CD4-positive, alpha-beta T cell (primary cell): ENCODE measurements at regions not wholly inside any gene's neighbourhood (a gene's known extent, or its start where the extent isn't known, plus 50 kb on each side); places are given as distances from the start of the nearest gene placed in this dataset.

Experiments used
- ATAC-seq: fragments of 200-7000 bp; cut with Tn5 transposase; one replicate; pipeline ENCODE4 v1.10.0; 2022; ENCODE audit warnings: mild to moderate bottlenecking; ENCODE audit not compliant: poor library complexity
- CTCF ChIA-PET: fragments of 350-600 bp; sonication (Branson Sonifier 250); formaldehyde crosslinking; loops from one replicate; lab custom pipeline; 2021; ENCODE audit warnings: antibody characterized with exemption, inconsistent platforms; lab: Charles Lee
- POLR2A ChIA-PET: fragments of 350-600 bp; sonication (Branson Sonifier 250); formaldehyde crosslinking; loops from one replicate; lab custom pipeline; 2021; ENCODE audit warnings: antibody characterized with exemption, inconsistent platforms; lab: Charles Lee
- DNase-seq, 14 experiments: peaks; one replicate each; pipeline ENCODE4 v3.0.0-alpha.2; 2013 to 2020; ENCODE audit warnings: mixed read lengths in 2 of 14
- H3K27ac ChIP-seq, 2 donors: one replicate each; pipeline versions ENCODE4 v1.5.1 to v1.7.0; 2013; ENCODE audit warnings: low read length in 2 of 2, low read depth in 1 of 2, mild to moderate bottlenecking in 1 of 2
- H3K27me3 ChIP-seq, 2 experiments: 1 replicate in 1 of 2; 2 replicates in 1 of 2; pipeline versions ENCODE4 v1.6.1 to v1.7.0; 2013; ENCODE audit warnings: low read length in 2 of 2, control low read depth in 1 of 2, mild to moderate bottlenecking in 1 of 2, moderate library complexity in 1 of 2; ENCODE audit not compliant: insufficient read depth in 2 of 2, control insufficient read depth in 1 of 2
- H3K36me3 ChIP-seq: one replicate; pipeline ENCODE4 v1.6.1; 2013; ENCODE audit warnings: low read length, control low read depth; ENCODE audit not compliant: insufficient read depth
- H3K4me1 ChIP-seq: one replicate; pipeline ENCODE4 v1.6.1; 2013; ENCODE audit warnings: low read length, control low read depth; ENCODE audit not compliant: insufficient read depth
- H3K4me3 ChIP-seq: one replicate; pipeline ENCODE4 v1.5.1; 2013; ENCODE audit warnings: mild to moderate bottlenecking, low read length, moderate library complexity
- H3K9me3 ChIP-seq, 2 experiments: 1 replicate in 1 of 2; 2 replicates in 1 of 2; pipeline versions ENCODE4 v1.6.1 to v1.7.0; 2013; ENCODE audit warnings: low read length in 2 of 2, mild to moderate bottlenecking in 2 of 2, control low read depth in 1 of 2, moderate library complexity in 1 of 2; ENCODE audit not compliant: control insufficient read depth in 1 of 2, insufficient read depth in 1 of 2
- H3K27ac Mint-ChIP-seq: one replicate; pipeline ENCODE4 v1.8.0; 2020; ENCODE audit warnings: mixed read lengths
- H3K27me3 Mint-ChIP-seq: one replicate; pipeline ENCODE4 v1.8.0; 2021; ENCODE audit warnings: mixed read lengths
- H3K36me3 Mint-ChIP-seq: one replicate; pipeline ENCODE4 v1.8.0; 2021; ENCODE audit warnings: low read depth, mixed read lengths
- H3K4me1 Mint-ChIP-seq: one replicate; pipeline ENCODE4 v1.8.0; 2021; ENCODE audit warnings: low read depth, mixed read lengths
- H3K4me3 Mint-ChIP-seq: one replicate; pipeline ENCODE4 v1.8.0; 2020; ENCODE audit warnings: mild to moderate bottlenecking, mixed read lengths
- H3K9me3 Mint-ChIP-seq: one replicate; pipeline ENCODE4 v1.8.0; 2020; ENCODE audit warnings: mixed read lengths
- CTCF ChIP-seq: fragments of 200-600 bp; IDR thresholded peaks from one replicate; pipeline ENCODE4 v1.8.0; 2022; ENCODE audit warnings: antibody characterized with exemption, mild to moderate bottlenecking
- intact Hi-C, 2 experiments: fragments of 100-400 bp; cut with DNase I in 1 of 2; cut with micrococcal nuclease in 1 of 2; formaldehyde crosslinking; loops; one replicate each; pipeline versions ENCODE4 v1.15.1 to v1.9.0; 2023 to 2025; cut with DNase I, micrococcal nuclease

GRCh38 chr15:68504681-68505170 is 72.8 kb upstream of the ITGA11 start:
- peaks cover 14% of the 10 kb centered on the region for H3K4me1 Mint-ChIP-seq
- no peaks in the 10 kb centered on the region for H3K27me3 Mint-ChIP-seq
- H3K9me3 Mint-ChIP-seq, result no peaks in the 10 kb centered on the region
- intact Hi-C loops, result no loop called here
- H3K9me3 ChIP-seq, result no peaks in the 10 kb centered on the region
- POLR2A ChIA-PET, result no interaction called here
- H3K4me3 ChIP-seq, result no peak overlapping the region
- H3K27ac Mint-ChIP-seq, result no peak overlapping the region
- no peak overlapping the region for H3K27ac ChIP-seq
- H3K4me3 Mint-ChIP-seq, result peak overlapping the region; percentile 78
- DNase-seq (no peak), ATAC-seq (no peak)
- H3K27me3 ChIP-seq, result peaks cover 0 to 6% of the 10 kb centered on the region in 2 experiments
- no peaks in the 10 kb centered on the region for H3K36me3 ChIP-seq
- CTCF ChIA-PET, result no interaction called here
- TF ChIP-seq CTCF, result no peak
- peaks cover 5% of the 10 kb centered on the region for H3K4me1 ChIP-seq
- no peaks in the 10 kb centered on the region for H3K36me3 Mint-ChIP-seq

DNA sequence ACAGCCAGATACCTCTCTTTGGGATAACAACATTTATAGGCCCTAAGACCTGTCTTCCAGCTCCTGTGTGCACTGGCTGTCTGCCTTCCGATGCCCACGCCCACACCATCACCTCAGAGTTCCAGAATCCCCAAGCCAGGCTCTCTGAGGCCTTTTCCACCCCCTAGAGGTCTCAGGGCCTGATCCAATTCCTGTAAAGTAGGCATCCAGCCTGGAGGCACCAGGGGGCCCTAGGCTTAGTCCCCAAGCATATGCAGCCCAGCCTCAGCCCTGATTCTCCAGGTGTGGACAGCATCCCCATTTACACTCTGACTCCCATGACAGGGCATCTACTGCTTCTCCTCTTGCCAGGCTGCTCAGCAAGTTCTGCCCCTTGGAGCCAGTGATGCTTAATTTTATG is 72.7 kb upstream of the CORO2B start:
- DNase-seq (no peak), ATAC-seq (no peak)
- no peak overlapping the region for H3K27ac Mint-ChIP-seq
- Histone ChIP-seq H3K27me3 (peaks cover 3% of the 10 kb centered on the region in 2 experiments), H3K9me3 (no peaks in the 10 kb centered on the region), H3K27ac (no peak overlapping the region), H3K4me1 (peaks cover 5% of the 10 kb centered on the region), H3K4me3 (no peak overlapping the region), H3K36me3 (no peaks in the 10 kb centered on the region)
- CTCF ChIA-PET, result no interaction called here
- H3K9me3 Mint-ChIP-seq, result no peaks in the 10 kb centered on the region
- POLR2A ChIA-PET, result no interaction called here
- no peak overlapping the region for H3K4me3 Mint-ChIP-seq
- no peaks in the 10 kb centered on the region for H3K27me3 Mint-ChIP-seq
- no peak for TF ChIP-seq CTCF
- intact Hi-C loops, result no loop called here
- H3K4me1 Mint-ChIP-seq, result peaks cover 14% of the 10 kb centered on the region
- H3K36me3 Mint-ChIP-seq, result no peaks in the 10 kb centered on the region

DNA sequence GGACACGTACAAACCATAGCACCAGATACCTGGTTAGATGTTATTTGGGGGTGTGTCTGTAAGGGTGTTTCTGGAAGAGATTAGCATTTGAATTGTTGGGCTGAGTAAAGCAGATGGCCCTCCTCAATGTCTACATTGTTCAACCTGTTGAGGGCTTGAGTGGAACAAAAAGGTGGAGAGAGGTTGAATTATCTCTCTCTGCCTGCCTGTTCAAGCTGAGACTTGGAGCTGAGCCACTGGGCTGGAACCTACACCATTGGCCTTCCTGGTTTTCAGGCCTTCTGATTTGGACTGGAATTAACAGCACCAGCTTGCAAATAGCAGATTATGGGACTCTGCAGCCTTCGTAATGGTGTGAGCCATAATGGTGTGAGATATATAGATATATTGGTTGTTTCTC is 71.3 kb upstream of the CORO2B start:
- no peaks in the 10 kb centered on the region for H3K9me3 Mint-ChIP-seq
- peaks cover 14% of the 10 kb centered on the region for H3K4me1 Mint-ChIP-seq
- intact Hi-C loops, result no loop called here
- H3K27ac Mint-ChIP-seq, result no peak overlapping the region
- H3K4me3 ChIP-seq, result no peak overlapping the region
- peaks cover 5% of the 10 kb centered on the region for H3K4me1 ChIP-seq
- H3K36me3 ChIP-seq, result no peaks in the 10 kb centered on the region
- no peak overlapping the region for H3K4me3 Mint-ChIP-seq
- peaks cover 6 to 8% of the 10 kb centered on the region in 2 experiments for H3K27me3 ChIP-seq
- DNase-seq (no peak), ATAC-seq (no peak)
- no peaks in the 10 kb centered on the region for H3K9me3 ChIP-seq
- H3K36me3 Mint-ChIP-seq, result no peaks in the 10 kb centered on the region
- H3K27me3 Mint-ChIP-seq, result no peaks in the 10 kb centered on the region
- no peak for TF ChIP-seq CTCF
- H3K27ac ChIP-seq, result no peak overlapping the region
- ChIA-PET POLR2A (no interaction called here), CTCF (no interaction called here)
